ENCODE measurements at regions not wholly inside any gene's neighbourhood (a gene's known extent, or its start where the extent isn't known, plus 50 kb on each side); places are given as distances from the start of the nearest gene placed in this dataset.

- no peak for DNase-seq (ENCODE audit: low read depth in 2 of 2)
These were observed 354.2 kb downstream of the CXCL12 start for GRCh38 chr10:44030738-44031137.

GRCh38 chr10:44030132-44030531 lies 354.8 kb downstream of the CXCL12 start:
- DNase-seq (ENCODE audit: low read depth in 2 of 2): no peak

GRCh38 chr10:44028384-44029137 lies 356.3 kb downstream of the CXCL12 start:
- DNase-seq (ENCODE audit: low read depth in 2 of 2): no peak

GRCh38 chr10:44024356-44025116 lies 360.4 kb downstream of the CXCL12 start:
- DNase-seq (ENCODE audit: low read depth in 2 of 2): no peak

GRCh38 chr10:44023517-44023916 lies 361.4 kb downstream of the CXCL12 start:
- no peak for DNase-seq (ENCODE audit: low read depth in 2 of 2)

GRCh38 chr10:44022203-44022602 lies 362.7 kb downstream of the CXCL12 start:
- DNase-seq (ENCODE audit: low read depth in 2 of 2): no peak

- DNase-seq (ENCODE audit: low read depth in 2 of 2): no peak
These were observed 364.4 kb downstream of the CXCL12 start for GRCh38 chr10:44020322-44021111.

GRCh38 chr10:44017483-44018145 lies 367.3 kb downstream of the CXCL12 start:
- no peak for DNase-seq (ENCODE audit: low read depth in 2 of 2)

GRCh38 chr10:44016589-44017482 lies 368.1 kb downstream of the CXCL12 start:
- DNase-seq (ENCODE audit: low read depth in 2 of 2): no peak

GRCh38 chr10:44015702-44016500 lies 367.2 kb upstream of the ZNF32 start:
- DNase-seq (ENCODE audit: low read depth in 2 of 2): no peak

- DNase-seq (ENCODE audit: low read depth in 2 of 2): no peak
These were observed 366.1 kb upstream of the ZNF32 start for GRCh38 chr10:44014644-44015250.

GRCh38 chr10:44013981-44014380 lies 365.3 kb upstream of the ZNF32 start:
- DNase-seq (ENCODE audit: low read depth in 2 of 2): no peak

- DNase-seq (ENCODE audit: low read depth in 2 of 2): no peak
These were observed 364.2 kb upstream of the ZNF32 start for GRCh38 chr10:44012921-44013320.

- DNase-seq (ENCODE audit: low read depth in 2 of 2): no peak
These were observed 362.9 kb upstream of the ZNF32 start for GRCh38 chr10:44011603-44011981.

GRCh38 chr10:44010873-44011602 lies 362.4 kb upstream of the ZNF32 start:
- DNase-seq (ENCODE audit: low read depth in 2 of 2): no peak

- no peak for DNase-seq (ENCODE audit: low read depth in 2 of 2)
These were observed 361.4 kb upstream of the ZNF32 start for GRCh38 chr10:44009891-44010632.

- DNase-seq (ENCODE audit: low read depth in 2 of 2): no peak
These were observed 360.4 kb upstream of the ZNF32 start for GRCh38 chr10:44008917-44009709.
